GM12875 (cell line): ENCODE measurements at regions not wholly inside any gene's neighbourhood (a gene's known extent, or its start where the extent isn't known, plus 50 kb on each side); places are given as distances from the start of the nearest gene placed in this dataset.

Experiments used
- H3K4me3 ChIP-seq: one replicate; pipeline ENCODE4 v1.5.1; 2011; ENCODE audit warnings: low read depth, low read length, control low read depth
- CTCF ChIP-seq: IDR thresholded peaks from 2 replicates; pipeline ENCODE4 v1.5.1; 2011; ENCODE audit warnings: low read depth, mild to moderate bottlenecking, control low read depth, inconsistent platforms, low read length, moderate library complexity, borderline replicate concordance; ENCODE audit not compliant: insufficient read depth

- H3K4me3 ChIP-seq, result no peak overlapping the region
- no peak for TF ChIP-seq CTCF
Measured at GRCh38 chr21:26691416-26691815, 118.3 kb upstream of the CYYR1 start.

DNA sequence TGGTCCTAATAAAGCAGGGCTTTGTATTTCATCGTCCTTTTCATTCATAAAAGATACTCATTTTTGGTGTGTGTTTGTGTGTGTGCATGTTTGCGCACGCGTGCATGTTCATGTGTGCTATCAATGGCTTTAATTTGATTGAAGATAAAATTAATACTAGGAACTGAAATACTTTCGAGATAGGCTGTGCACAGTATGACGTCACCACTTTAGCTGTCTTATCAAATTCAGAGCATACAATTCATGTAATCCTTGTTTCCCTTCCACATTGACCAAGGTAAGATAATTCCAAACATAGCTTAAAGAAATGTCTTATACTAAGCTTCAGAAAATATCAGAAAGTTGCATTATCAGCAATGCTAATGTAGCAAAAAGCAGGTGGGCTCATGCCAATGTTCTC lies 113.6 kb upstream of the CYYR1 start:
- no peak for TF ChIP-seq CTCF
- no peak overlapping the region for H3K4me3 ChIP-seq

- TF ChIP-seq CTCF, result no peak
- H3K4me3 ChIP-seq, result no peak overlapping the region
Measured at GRCh38 chr21:26686278-26686677, 113.2 kb upstream of the CYYR1 start.

DNA sequence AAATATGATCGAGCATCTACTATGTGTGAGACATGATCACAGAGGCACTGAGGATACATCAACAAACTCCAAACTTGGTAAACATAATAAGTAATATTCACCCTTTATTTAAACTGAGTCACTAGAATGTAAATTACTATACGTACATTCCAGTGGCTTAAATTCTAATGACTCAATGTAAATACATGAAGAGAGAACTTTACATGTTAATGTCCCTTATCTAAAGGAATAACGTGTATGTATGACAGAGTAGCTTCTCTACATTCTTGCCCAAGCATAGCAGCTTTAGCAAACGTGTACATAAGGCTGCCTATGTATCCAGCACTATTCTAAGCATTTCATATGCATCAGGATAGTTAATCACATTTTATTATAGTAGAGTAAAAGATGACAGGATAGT lies 111.8 kb upstream of the CYYR1 start:
- H3K4me3 ChIP-seq, result no peak overlapping the region
- TF ChIP-seq CTCF, result no peak

DNA sequence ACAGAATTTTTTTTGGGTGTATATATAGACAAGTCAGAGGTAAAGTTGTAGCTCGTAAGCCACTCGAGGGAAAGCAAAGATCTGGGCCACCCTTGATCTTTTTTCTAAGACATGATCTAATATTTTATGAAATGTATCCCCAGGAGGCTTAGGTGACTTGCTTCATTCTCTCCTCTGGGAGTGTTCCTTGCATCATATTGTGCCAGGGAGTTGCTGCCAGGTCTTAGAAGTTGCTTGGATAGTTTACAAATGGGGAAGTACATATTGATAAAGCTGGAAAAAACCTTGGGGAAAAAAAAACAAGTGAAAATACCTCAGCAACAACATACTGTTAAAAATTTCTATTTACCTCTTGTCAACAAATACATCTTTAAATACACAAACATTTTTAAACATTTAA lies 110.9 kb upstream of the CYYR1 start:
- no peak for TF ChIP-seq CTCF
- no peak overlapping the region for H3K4me3 ChIP-seq

DNA sequence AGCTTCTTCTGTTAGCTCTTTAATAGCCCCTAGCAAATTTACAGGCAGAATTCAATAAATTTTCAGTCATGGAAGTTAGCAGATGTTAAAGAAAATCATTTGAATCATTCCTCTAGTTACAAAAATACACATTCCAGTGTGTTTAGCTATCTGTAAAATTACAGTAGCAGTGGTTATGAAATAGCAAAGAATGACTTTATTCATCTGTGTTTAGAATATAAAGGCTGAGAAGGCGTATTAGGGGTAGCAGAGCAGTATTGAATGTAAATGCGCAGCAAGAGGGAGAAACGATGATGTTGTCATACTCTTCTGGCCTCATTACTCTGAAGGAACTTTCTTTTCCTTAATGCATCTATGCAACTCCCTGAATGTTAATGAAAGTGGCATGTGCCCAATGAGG lies 106.2 kb upstream of the CYYR1 start:
- no peak for TF ChIP-seq CTCF
- no peak overlapping the region for H3K4me3 ChIP-seq

- TF ChIP-seq CTCF, result no peak
- H3K4me3 ChIP-seq, result no peak overlapping the region
Measured at GRCh38 chr21:26674323-26674722, 101.2 kb upstream of the CYYR1 start.
